Common myeloid progenitor, CD34-positive (primary cell): ENCODE measurements at regions not wholly inside any gene's neighbourhood (a gene's known extent, or its start where the extent isn't known, plus 50 kb on each side); places are given as distances from the start of the nearest gene placed in this dataset.
A peak's percentile ranks its signal among the peaks of the same experiment; 100 is the strongest.

Experiments used
- CTCF ChIA-PET: fragments of 350-600 bp; sonication (Branson Sonifier 250); formaldehyde crosslinking; loops from one replicate; lab custom pipeline; 2021; ENCODE audit warnings: antibody characterized with exemption; lab: Charles Lee
- POLR2A ChIA-PET: fragments of 350-600 bp; sonication (Branson Sonifier 250); formaldehyde crosslinking; loops from one replicate; lab custom pipeline; 2021; ENCODE audit warnings: antibody characterized with exemption; lab: Charles Lee
- DNase-seq, 3 donors: peaks; one replicate each; pipeline versions ENCODE4 v3.0.0 to v3.0.0-alpha.2; 2013
- H3K27ac ChIP-seq, 2 experiments: 1 replicate in 1 of 2; 2 replicates in 1 of 2; pipeline ENCODE4 v1.7.0; 2013; ENCODE audit warnings: inconsistent platforms in 2 of 2, low read length in 2 of 2, mild to moderate bottlenecking in 2 of 2, low read depth in 1 of 2, moderate library complexity in 1 of 2; ENCODE audit not compliant: severe bottlenecking in 2 of 2, insufficient read depth in 1 of 2, poor library complexity in 1 of 2
- H3K27me3 ChIP-seq, 5 experiments: replicated peaks in 2 of 5; 1 replicate in 3 of 5; 2 replicates in 2 of 5; pipeline versions ENCODE4 v1.6.1 to v1.7.0; 2013; ENCODE audit warnings: low read length in 4 of 5, mild to moderate bottlenecking in 2 of 5, moderate library complexity in 2 of 5, inconsistent platforms in 1 of 5; ENCODE audit not compliant: insufficient read depth in 5 of 5, control insufficient read depth in 4 of 5
- H3K36me3 ChIP-seq, 4 experiments: 1 replicate in 2 of 4; 2 replicates in 2 of 4; pipeline versions ENCODE4 v1.6.1 to v1.7.0; 2013; ENCODE audit warnings: low read length in 3 of 4, control low read depth in 1 of 4, mild to moderate bottlenecking in 1 of 4; ENCODE audit not compliant: control insufficient read depth in 4 of 4, insufficient read depth in 4 of 4
- H3K4me1 ChIP-seq, 4 experiments: 1 replicate in 3 of 4; 2 replicates in 1 of 4; pipeline versions ENCODE4 v1.6.1 to v1.7.1; 2013; ENCODE audit warnings: low read length in 3 of 4, mild to moderate bottlenecking in 3 of 4, control low read depth in 1 of 4, inconsistent platforms in 1 of 4, moderate library complexity in 1 of 4; ENCODE audit not compliant: control insufficient read depth in 4 of 4, insufficient read depth in 4 of 4; ENCODE audit errors: control extremely low read depth in 1 of 4
- H3K4me3 ChIP-seq, 7 experiments: 1 replicate in 4 of 7; 2 replicates in 3 of 7; pipeline versions ENCODE4 v1.5.1 to v1.7.0; 2013; ENCODE audit warnings: mild to moderate bottlenecking in 7 of 7, low read length in 6 of 7, moderate library complexity in 6 of 7, inconsistent platforms in 2 of 7, low read depth in 2 of 7, control low read depth in 1 of 7; ENCODE audit not compliant: insufficient read depth in 4 of 7, control insufficient read depth in 1 of 7; ENCODE audit errors: extremely low read depth in 1 of 7
- H3K9me3 ChIP-seq, 5 experiments: 1 replicate in 4 of 5; 2 replicates in 1 of 5; pipeline versions ENCODE4 v1.6.1 to v1.7.1; 2013; ENCODE audit warnings: low read length in 4 of 5, mild to moderate bottlenecking in 2 of 5, inconsistent platforms in 1 of 5, low read depth in 1 of 5, moderate library complexity in 1 of 5; ENCODE audit not compliant: control insufficient read depth in 4 of 5, insufficient read depth in 2 of 5; ENCODE audit errors: control extremely low read depth in 1 of 5
- WGBS: methylation state at CpG from one replicate; pipeline ENCODE4 v1.1.5; 2013; ENCODE audit not compliant: insufficient coverage; 5-methylcytosine and 5-hydroxymethylcytosine counted together

DNA sequence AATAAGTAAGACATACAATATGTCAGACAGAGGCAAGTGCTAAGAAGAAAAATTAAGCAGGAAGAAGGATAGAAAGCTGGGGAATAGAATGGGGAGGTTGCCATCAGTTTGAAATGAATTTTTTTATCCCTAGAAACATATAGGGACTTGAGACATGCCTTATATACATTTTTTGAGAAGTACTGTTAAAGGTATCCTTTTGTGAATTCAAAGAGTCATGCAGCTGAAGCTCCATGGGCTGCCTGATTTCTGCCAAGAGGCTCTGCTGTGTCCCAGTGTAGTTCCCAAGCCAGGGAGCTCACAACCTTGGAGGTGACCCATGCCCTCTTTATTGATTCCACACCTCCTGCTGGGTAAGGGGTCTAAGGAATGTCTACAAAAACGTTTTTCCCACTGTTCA lies 564.6 kb upstream of the DIPK2B start:
- 20% methylated on average over 1 of the region's 1 CpG for WGBS
- Histone ChIP-seq H3K4me3 (peak overlapping the region in 5 of 7 experiments; percentile 14 to 87 (median 34)), H3K27me3 (no peaks in the 10 kb centered on the region), H3K27ac (peak overlapping the region in 1 of 2 experiments; percentile 60), H3K36me3 (peaks cover 0 to 9% (median 2%) of the 10 kb centered on the region in 4 experiments), H3K4me1 (peaks cover 21 to 52% (median 38%) of the 10 kb centered on the region in 4 experiments), H3K9me3 (no peaks in the 10 kb centered on the region)
- CTCF ChIA-PET: interaction anchor here (0.8 to 1.3 kb wide), 3 partner anchors 10 to 21 kb away, joined by 3 to 4 read pairs (median 3); no protein-coding TSS in a partner anchor
- no peak for DNase-seq
- POLR2A ChIA-PET: no interaction called here

DNA sequence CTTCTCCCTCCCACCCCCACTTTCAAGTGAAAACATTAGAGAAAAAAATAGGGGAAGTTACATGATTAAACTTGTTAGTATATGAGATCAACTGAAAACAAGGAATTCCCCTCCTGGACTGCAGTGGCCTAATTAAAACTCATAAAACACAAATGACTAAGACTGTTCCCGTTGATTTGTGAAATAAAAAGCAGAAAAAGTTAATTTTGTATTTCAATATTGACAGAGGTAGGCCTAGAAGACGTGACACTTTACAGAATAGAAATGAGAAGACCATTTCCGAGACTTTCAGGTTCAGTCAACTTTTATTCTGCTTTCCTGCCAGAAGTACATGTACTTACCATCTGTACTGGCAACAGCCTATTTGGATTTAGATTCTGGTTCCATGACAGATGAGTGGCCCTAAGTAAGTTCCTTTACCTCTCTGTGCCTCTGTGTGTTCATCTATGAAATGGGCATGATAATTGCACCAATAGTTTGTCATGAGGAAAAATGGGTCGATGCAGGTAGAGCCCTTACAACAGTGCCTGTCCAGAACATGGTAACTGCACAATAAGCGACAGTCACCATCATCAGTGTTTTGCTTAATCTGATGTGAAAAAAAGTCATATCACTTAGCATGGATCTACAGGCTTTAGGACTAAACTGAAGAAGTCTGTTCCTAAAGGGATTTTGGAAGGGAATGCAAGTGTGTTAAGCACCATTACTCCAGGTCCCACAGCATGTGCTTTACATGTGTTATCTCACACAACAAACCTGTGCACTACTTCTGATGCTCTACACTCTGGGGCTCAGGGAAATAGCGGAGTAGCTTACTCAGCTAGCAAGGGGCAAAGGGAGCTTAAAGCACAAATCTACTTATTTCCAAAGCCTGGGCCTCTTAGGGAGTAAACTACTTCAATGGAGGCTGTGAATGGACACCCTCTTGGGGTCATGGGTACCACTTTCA lies 562.3 kb upstream of the DIPK2B start:
- DNase-seq: peak; percentile 52 to 90 (median 89)
- Histone ChIP-seq H3K27me3 (no peaks in the 10 kb centered on the region), H3K4me3 (peak overlapping the region in 1 of 7 experiments; percentile 33), H3K4me1 (peaks cover 36 to 73% (median 60%) of the 10 kb centered on the region in 4 experiments), H3K9me3 (no peaks in the 10 kb centered on the region), H3K27ac (peak overlapping the region; percentile 34 to 73), H3K36me3 (peaks cover 0 to 11% (median 2%) of the 10 kb centered on the region in 4 experiments)
- ChIA-PET CTCF (no interaction called here), POLR2A (no interaction called here)
- WGBS: 63% methylated on average over 4 of the region's 6 CpGs

DNA sequence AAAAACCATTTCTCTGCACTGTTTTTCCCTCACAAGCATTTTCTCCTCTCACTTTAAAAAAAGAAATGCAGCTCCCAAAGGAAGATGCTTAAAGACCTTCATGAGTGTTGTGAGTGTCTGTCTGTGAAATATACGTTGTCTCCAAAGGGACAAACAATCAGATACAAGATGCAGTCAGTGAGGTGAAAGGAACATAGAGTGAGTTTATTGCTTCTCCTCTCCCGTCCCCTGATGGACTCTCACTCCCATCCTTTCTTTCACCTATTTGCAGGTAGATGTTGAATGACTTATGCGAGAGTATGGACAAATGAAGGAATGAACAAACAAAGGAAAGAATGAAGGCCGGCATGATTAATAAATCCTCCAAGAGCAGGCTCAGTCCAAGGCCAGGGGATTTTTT lies 561.2 kb upstream of the DIPK2B start:
- Histone ChIP-seq H3K27ac (peak overlapping the region; percentile 46 to 66), H3K4me3 (peak overlapping the region in 2 of 7 experiments; percentile 2 to 4), H3K4me1 (peaks cover 45 to 84% (median 68%) of the 10 kb centered on the region in 4 experiments), H3K27me3 (no peaks in the 10 kb centered on the region), H3K36me3 (peaks cover 0 to 11% (median 4%) of the 10 kb centered on the region in 4 experiments), H3K9me3 (no peaks in the 10 kb centered on the region)
- ChIA-PET POLR2A (no interaction called here), CTCF (no interaction called here)
- WGBS: 100% methylated on average over 1 of the region's 4 CpGs
- DNase-seq: no peak

GRCh38 chrX:45760187-45760742 lies 559.6 kb upstream of the DIPK2B start:
- Histone ChIP-seq H3K36me3 (peaks cover 0 to 12% (median 4%) of the 10 kb centered on the region in 4 experiments), H3K27me3 (no peaks in the 10 kb centered on the region), H3K4me3 (peak overlapping the region in 3 of 7 experiments; percentile 23 to 57 (median 30)), H3K4me1 (peaks cover 47 to 84% (median 77%) of the 10 kb centered on the region in 4 experiments), H3K27ac (peak overlapping the region; percentile 17 to 83), H3K9me3 (no peaks in the 10 kb centered on the region)
- POLR2A ChIA-PET: no interaction called here
- DNase-seq: no peak
- CTCF ChIA-PET: interaction anchor here (0.6 to 1.3 kb wide), 6 partner anchors 10 to 245 kb away, joined by 3 read pairs; no protein-coding TSS in a partner anchor
- 75% methylated on average over 7 of the region's 10 CpGs for WGBS

- DNase-seq: peak in 2 of 3 donors; percentile 78 to 82
- CTCF ChIA-PET: interaction anchor here (1.1 to 1.3 kb wide), 4 partner anchors 10 to 244 kb away, joined by 3 to 6 read pairs (median 3); no protein-coding TSS in a partner anchor
- POLR2A ChIA-PET: interaction anchor here (1.4 to 1.9 kb wide), 2 partner anchors 8 to 11 kb away, joined by 4 to 13 read pairs; no protein-coding TSS in a partner anchor
- no peaks in the 10 kb centered on the region for H3K27me3 ChIP-seq
- H3K27ac ChIP-seq: peak overlapping the region; percentile 64 to 83
- H3K4me1 ChIP-seq: peaks cover 53 to 92% (median 87%) of the 10 kb centered on the region in 4 experiments
- H3K4me3 ChIP-seq: peak overlapping the region in 6 of 7 experiments; percentile 36 to 60 (median 40)
- WGBS: 10% methylated on average over 1 of the region's 3 CpGs
- H3K36me3 ChIP-seq: peaks cover 0 to 12% (median 4%) of the 10 kb centered on the region in 4 experiments
- H3K9me3 ChIP-seq: no peaks in the 10 kb centered on the region
Observed at GRCh38 chrX:45758738-45759397, 558.2 kb upstream of the DIPK2B start.

DNA sequence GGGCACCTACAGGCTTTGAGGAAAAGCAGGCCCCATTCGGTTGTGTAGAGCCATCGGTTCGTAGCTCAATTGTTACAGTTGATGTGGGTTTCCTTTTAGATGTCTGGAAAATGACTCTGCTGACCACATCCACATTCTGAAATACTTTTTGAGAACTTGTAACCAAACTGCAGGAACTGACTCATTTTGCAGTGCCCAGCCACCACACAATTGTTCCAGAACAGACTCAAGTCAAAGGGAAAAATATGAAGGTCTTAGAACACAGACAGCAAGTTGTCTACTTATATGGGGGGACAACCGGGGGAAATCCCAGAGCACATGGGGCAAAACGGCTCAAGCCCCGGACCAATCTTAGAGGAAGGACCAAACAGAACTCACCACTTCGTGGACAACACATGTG lies 557.6 kb upstream of the DIPK2B start:
- peak overlapping the region in 6 of 7 experiments; percentile 36 to 60 (median 40) for H3K4me3 ChIP-seq
- H3K9me3 ChIP-seq: no peaks in the 10 kb centered on the region
- H3K4me1 ChIP-seq: peaks cover 53 to 92% (median 88%) of the 10 kb centered on the region in 4 experiments
- 8% methylated on average over 2 of the region's 7 CpGs for WGBS
- H3K27ac ChIP-seq: peak overlapping the region; percentile 64 to 83
- ChIA-PET CTCF (interaction anchor here (1.1 kb wide), 1 partner anchor 11 kb away, joined by 6 read pairs; no protein-coding TSS in a partner anchor), POLR2A (interaction anchor here (1.4 to 1.9 kb wide), 2 partner anchors 9 to 11 kb away, joined by 4 to 13 read pairs; no protein-coding TSS in a partner anchor)
- DNase-seq: peak; percentile 62 to 95 (median 93)
- H3K36me3 ChIP-seq: peaks cover 0 to 10% (median 3%) of the 10 kb centered on the region in 4 experiments
- no peaks in the 10 kb centered on the region for H3K27me3 ChIP-seq
